NCI-H526 treated with DMSO at 0.1 percent for 48 hours (cell line): ENCODE measurements at regions not wholly inside any gene's neighbourhood (a gene's known extent, or its start where the extent isn't known, plus 50 kb on each side); places are given as distances from the start of the nearest gene placed in this dataset.

Source experiments
- DNase-seq: peaks from one replicate; lab custom pipeline; 2025; lab: John Stamatoyannopoulos, UW

DNA sequence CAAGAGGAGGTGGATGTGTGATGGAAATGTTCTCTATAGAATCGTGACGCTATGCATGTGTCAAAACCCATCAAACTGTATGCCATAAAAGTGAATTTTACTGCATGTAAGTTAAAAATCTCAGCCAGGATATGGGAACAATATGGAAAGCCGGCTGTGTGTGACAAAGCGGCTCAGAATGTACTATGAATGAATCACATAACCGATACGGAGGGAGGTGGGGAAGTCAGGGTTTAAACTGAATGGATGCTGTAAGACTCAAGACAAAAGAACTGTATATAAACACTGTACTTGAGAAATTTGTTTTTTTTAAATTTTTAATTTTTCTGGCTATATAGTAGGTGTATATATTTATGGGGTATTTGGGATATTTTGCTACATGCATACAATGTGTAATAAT, 111.6 kb upstream of the PDE4B start:
- no peak for DNase-seq

DNA sequence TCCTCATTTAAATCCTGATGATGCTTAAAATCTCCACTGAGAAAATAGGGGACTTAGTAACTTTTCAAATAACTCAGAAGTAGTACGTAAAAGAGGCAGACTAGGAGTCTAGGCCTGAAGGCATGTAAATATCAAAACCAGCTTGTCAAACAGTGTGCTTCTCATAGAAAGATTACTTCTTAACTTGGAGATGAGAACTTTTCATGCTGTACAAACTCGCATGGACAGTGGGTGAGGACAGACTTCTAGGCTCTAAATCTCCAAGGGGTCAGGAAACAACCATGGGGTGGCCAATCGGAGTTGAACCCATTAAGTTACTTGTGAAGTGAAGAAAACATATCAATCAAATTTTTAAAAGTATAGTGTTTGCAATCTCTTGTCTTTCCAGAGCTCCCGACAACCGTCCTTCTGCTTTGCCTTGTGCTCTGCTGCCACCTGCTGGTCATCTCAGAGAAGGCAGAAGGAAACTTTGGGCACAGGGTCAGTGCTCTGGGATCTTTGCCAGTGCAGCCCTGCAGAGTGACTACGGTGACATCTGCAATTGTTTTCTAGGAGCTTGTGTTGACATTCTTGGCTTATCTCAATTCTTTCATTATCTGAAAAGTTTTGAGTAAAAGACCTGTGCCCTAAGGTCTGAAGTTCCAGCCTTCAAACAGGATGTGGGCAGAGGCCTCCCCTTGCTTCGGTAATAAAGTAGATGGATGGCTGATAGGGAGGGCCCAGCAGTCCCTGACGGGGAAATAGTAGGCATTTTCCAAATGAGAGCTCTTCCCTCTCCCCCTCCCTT, 105.1 kb upstream of the PDE4B start:
- DNase-seq: peak; percentile 59

DNA sequence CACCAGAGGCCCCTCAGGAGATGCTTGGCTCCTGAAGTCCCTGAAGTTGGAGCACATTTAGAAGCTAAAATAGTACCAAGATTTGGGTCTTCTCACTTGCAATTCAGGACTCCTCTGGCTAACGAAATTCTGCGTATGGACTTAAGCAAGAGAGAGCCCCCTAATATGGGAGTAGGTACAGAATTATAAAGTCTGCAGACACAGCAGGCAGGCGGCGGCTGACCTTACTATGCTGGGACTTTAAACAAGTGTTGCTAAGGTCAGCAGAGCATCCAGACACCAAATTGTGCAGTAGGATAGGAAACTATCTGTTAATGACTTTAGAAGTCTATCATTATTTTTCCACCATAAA, 104.5 kb upstream of the PDE4B start:
- no peak for DNase-seq

DNA sequence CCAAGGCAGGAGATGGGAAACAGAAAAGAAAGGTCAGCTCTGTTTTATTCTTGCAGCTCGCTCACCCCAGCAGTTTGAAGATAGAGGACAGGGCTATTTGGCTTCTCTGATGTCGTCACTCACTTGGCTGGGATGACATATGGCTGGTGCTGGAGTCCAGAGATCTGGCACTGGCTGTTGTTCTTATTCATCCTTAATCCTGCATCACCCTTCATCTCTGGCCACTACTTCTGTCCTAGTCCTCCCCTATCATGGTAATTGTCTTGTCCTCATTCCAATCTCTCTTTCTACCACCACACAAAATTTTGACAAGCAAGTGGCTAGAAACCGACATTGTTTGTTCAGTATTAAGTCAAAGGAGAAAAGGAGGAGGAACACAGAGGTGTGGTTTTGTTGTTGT, 103.8 kb upstream of the PDE4B start:
- DNase-seq: no peak

DNA sequence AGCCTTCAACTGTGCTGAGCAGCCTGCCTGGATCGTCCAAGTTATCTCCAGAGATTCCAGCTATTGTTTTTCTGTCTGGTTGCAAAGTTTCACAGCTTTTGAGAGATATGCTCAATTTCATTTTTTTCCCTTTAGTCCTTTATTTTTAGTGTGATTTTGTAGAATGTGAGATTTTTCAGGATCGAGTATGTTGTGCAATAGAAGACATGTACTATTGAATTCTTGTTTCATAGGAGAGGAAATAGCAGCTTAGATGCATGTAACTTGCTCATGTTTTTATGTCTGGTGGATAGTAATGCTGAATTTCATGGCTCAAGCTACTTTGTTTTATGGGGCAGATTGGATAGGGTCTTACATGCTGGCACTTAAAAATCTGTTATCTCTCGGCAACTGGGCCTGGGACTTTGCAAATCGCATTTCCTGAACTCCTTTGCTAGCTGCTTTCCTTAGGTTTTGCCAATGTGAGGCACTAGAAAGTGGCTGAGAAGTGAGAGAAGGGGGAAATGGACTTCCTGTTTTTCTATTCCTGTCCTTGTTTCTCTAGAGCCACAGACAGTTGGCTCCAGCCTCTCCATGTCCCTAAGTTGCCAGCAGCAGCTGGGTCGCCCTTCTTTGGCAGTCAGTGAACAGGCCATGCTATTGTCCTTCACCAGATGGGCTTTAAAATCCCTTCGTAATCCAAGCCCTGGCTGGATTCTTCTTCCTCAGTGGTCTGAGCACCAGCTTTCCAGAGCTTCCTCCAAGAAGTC, 101.4 kb upstream of the PDE4B start:
- DNase-seq: no peak

DNA sequence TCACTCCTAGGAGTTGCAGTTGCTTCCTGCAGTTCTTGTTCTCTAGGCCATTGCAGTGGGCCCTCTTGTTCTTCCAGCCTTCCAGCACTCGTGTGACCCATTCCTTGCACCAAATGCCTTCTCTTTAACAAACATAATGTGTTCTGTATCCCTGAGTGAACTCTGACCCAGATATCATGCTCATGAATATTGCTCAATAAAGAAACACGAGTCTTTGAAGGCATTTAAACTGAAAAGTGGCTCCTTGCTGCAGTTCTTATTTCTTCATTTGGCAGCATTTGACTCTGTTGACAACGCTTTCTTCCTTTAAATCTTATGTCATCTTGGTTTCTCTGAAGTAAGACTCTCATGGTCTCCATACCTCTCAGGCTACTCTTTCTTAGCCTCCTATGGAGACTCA, 100.7 kb upstream of the PDE4B start:
- no peak for DNase-seq

DNA sequence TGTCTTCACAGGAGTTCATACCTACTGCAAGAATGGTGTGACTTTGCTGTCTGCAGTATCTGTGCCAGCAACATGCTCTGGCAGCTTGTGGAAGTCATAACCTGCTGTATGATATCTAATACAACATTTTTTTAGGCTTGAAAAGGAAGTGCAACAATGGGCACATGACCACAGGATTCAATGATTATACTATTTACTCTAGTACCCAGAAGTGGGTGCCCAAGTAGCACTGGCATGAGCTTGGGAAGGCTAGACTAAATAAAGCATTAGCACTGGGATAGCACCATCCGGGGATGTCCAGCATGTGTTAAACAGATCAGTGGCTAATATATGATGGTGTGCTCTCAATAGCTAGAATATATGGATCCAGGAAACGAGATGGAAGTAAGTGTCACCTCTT, 98.6 kb upstream of the PDE4B start:
- DNase-seq: no peak

DNA sequence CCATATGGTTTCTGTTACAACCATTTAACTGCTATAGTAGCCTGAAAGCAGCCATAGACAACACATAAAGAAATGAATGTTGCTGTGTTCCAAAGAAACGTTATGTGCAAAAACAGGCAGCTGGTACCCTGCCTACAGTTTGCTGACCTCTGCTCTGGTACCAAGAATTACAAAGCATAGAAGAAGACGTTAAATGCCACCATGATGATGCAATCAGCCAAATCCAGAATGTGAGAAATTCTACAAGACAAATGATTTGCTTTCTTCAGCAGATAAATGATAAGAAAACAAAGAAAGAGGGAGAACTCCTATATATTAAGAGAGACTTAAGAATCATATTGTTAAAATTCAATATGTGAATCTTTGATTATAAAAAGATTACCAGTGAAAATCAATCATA, 97.8 kb upstream of the PDE4B start:
- DNase-seq: no peak

DNA sequence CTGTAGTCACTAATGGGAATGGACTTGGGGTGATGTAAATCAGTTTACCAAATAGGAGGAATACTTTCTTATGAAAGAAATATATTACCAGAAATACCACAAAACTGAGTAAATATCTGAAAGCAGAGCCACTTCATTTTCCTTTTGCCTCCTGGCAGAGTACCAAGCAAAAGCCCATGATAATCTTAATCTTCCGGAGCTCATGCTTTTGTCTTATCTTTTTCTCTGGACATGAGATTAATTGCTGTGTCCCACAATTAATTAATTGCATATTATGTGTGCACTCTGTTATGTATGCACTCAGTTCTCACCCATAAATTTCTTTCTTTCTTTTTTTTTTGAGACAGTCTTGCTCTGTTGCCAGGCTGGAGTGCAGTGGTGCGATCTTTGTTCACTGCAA, 94.1 kb upstream of the PDE4B start:
- DNase-seq: no peak

DNA sequence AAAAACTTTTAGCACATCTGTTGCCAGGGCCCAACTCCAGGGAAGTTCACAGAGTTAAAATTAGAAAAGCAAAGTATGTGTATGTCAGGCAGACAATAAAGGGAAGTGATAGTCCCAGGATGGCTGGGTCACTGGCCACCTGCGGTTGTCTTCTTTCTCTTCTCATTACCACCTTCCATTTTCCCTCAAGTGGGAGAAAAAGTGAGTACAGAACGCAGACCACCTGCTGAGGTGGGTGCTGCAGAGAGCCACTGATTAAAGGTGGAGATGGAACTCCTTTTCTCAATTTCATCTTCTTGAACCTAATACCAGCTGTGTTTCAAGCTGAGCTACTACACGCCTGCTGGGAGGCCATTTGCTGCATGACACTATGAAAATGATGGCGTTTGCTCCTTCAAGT, 88.8 kb upstream of the PDE4B start:
- DNase-seq: no peak

DNA sequence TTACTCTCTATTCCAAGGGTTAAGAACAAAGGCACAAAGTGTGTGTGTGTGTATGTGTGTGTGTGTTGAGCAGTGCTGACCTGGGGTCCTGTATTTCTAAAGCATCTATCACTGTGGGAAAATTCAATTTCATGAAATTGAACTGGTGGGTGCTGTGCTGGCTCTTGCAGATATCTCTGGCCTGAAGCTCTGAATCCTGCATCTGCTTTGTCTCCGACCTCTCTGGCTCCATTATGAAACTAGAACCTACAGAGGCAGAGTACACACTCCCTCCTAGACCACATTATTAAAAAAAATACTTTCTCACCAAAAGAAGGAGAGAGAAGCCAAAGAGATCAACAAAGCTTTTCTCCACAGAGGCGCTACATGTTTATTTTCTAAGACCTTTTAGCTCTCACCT, 88.4 kb upstream of the PDE4B start:
- DNase-seq: no peak

DNA sequence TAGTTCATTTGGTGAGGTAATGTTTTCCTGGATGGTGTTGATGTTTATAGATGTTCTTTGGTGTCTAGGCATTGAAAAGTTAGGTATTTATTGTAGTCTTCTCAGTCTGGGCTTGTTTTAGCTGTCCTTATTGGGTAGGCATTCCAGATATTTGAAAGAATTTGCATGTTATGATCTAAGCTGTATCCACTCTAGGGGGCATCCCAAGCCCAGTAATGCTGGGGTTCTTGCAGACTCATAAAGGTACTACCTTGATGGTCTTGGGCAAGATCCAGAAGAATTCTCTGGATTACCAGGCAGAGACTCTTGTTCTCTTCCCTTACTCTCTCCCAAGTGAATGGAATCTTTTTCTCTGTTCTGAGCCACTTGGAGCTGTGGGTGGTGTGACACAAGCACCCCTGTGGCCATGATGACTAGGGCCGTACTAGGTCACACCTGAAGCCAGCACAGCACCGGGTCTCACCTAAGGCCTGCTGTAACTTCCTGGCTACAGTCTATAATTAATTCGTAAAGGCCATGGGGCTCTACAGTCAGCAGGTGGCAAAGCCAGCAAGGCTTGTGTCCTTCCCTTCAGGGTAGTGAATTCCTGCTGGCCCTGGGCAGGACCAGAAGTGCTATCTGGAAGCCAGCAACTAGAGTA, 74.8 kb upstream of the PDE4B start:
- DNase-seq: peak; percentile 16

DNA sequence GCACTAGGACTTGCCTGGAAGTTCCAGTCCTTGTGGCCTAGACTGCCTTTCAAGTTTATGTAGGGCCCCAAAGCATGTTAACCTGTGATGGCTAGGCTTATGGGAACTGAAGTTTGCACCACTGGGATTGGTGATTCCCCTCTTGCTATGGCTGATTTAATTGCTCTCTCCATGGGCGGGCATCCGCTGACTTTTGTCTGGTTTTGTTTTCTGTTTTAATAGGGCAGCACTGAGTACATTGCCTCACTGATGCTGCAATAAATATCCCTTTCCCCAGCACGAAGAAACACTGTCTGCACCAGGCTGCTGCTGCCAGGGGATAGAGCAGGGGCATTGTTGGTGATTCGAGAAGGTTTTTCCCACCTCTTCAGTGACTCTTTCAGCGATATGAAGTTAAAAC, 73.3 kb upstream of the PDE4B start:
- DNase-seq: no peak

DNA sequence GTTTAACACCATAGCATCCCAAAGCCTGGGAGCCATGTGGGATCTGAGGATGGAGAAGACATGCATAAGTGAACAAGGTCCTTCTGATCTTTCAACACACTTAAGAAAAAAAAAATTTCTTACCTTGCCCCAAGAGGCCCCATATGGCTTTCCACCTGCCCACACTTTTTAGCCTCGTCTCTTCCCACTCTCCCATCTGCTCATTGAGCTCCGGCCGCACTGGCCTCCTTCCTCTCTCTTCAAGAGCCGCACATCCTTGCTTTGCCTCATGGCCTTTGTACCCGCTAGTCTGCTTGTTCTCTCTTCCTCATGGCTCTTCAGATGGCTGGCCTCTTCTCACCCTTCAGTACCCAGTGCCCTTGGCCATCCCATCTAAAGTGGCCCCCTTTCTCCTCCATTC, 70.2 kb upstream of the PDE4B start:
- no peak for DNase-seq

DNA sequence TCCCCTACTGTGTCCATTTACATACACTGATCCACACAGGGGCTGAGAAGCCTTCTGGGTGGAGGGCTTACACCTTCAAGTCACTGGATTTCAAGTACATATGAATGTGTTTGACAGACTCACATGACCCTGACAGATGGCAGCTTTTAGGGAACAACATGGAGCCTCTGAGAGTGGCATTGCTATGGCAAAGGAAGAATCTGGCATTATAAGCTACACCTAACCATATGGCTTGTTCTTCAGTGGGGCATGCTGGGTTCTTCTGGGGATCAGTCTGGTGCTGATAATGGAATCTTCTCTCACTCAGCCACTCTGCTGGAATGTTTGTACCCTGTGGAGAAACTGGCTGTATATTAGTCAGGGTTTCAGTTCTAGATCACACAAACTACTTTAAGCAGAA, 68.5 kb upstream of the PDE4B start:
- no peak for DNase-seq

DNA sequence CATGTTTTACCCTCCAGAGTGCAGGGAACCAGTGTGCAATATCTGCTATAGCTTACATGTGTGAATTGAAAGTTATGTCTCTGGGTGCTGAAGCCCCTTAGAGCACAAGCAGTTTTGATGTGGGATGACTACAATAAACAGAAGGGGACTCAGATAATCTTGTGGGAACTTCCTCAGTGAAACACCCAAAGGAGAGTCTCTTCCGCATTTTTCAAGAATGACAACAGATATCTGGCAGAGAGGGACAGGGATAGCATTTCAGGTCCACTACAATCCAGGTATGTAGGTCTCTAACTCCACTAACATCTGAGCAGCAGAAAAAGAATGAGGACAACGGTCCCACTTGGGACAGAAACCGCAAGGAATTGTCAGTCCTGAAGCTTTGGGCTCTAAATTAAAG, 67.6 kb upstream of the PDE4B start:
- DNase-seq: no peak

DNA sequence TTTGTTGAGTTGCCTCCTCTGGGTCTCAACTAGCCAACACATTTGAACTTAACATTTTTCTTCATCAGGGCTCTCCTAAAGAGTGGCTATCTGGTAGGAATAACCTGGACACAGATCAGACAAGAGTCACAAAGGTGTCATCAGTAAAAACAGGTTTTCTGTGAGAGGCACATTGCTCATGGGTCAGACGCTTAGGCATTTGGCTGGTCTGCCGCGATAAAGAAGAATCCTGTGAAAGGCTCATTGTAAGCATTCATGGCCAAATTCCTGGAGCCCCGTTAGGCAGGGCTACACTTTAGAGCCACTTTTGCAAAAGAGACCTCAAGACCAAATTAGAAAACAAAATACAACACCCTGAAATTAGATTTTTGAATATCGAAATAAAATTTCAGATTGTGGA, 64.2 kb upstream of the PDE4B start:
- no peak for DNase-seq

DNA sequence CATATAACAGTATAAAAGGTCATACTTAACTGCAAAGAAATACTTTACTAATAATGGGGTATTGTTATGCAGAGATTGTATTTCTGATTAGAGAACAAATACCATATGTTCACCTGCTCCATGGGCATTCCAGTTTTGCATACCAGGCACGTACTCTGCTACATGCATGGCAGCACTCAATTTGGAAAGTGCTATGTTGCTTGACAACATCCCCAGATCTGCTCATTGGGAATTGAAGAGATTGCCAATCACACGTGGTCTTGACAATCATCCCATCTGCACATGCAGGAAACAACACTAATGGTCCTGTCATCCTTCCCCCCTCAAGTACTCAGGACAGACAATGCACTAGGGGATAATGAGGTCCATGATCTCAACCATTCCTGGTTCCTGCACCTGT, 63.4 kb upstream of the PDE4B start:
- DNase-seq: peak; percentile 61

DNA sequence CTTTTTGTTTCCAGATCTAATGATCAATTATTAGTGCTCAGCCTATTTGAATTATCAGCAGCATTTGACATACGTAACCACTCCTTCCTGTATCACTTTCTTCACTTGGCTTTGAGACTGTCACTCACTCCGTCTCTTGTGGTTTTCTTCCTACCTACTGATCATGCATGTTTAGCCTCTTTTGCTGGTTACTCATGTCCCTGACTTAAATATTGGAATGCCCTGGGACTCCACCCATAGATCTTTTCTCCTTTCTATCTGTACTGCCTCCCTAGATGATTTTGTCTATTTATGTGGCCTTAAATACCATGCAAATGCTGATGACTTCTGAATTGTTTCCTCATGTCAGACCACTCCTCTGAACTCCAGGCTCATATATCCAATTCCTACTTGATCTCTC, 57.7 kb upstream of the PDE4B start:
- no peak for DNase-seq

DNA sequence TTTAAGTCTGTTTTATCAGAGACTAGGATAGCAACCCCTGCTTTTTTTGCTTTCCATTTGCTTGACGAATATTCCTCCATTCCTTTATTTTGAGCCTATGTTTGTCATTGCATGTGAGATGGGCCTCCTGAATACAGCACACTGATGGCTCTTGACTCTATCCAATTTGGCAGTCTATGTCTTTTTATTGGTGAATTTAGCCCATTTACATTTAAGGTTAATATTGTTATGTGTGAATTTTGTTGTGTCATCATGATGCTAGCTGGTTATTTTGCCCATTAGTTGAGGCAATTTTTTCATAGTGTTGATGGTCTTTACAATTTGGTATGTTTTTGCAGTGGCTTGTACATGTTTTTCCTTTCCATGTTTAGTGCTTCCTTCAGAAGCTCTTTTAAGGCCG, 50.7 kb upstream of the PDE4B start:
- no peak for DNase-seq
